GM12878 (cell line): ENCODE measurements at regions not wholly inside any gene's neighbourhood (a gene's known extent, or its start where the extent isn't known, plus 50 kb on each side); places are given as distances from the start of the nearest gene placed in this dataset.

Source experiments
- POLR2A ChIP-seq: IDR thresholded peaks from 2 replicates; pipeline ENCODE4 v1.6.1; 2011; ENCODE audit warnings: low read depth, mild to moderate bottlenecking, low read length
- RAD21 ChIP-seq: IDR thresholded peaks from 2 replicates; pipeline ENCODE4 v1.6.1; 2011; ENCODE audit warnings: mild to moderate bottlenecking, low read depth, low read length, moderate library complexity; ENCODE audit not compliant: insufficient read depth
- SIN3A ChIP-seq: IDR thresholded peaks from 2 replicates; pipeline ENCODE4 v1.6.1; 2012; ENCODE audit warnings: low read depth, low read length, improper control_type of control experiment
- STAT3 ChIP-seq: IDR thresholded peaks from 2 replicates; pipeline ENCODE4 v1.6.1; 2011; ENCODE audit warnings: low read depth, low read length, improper control_type of control experiment

DNA sequence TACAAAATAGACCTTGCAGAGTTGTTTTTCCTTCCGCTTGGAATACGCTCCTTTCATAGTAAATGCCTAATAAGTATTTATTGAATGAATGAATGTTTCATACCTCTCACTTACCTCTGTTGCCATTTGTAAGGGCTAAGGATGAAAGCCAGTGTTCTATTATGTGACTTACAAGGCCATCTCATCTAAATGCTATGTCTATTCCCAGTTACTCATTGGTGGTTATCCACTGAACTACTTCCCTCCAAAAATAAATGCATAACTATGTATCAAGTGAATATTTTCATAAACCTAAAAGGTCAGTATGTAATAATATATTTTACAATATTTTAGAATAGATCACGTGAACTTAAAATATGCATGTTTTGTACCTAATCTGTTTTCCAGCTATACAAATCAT, 670.5 kb upstream of the RGMB start:
- no peak for TF ChIP-seq STAT3
- TF ChIP-seq POLR2A = no peak
- no peak for TF ChIP-seq RAD21
- no peak for TF ChIP-seq SIN3A
